HG03280 (cell line): ENCODE measurements at regions not wholly inside any gene's neighbourhood (a gene's known extent, or its start where the extent isn't known, plus 50 kb on each side); places are given as distances from the start of the nearest gene placed in this dataset.

Experiments
- ATAC-seq: cut with Tn5 transposase; IDR thresholded peaks from one replicate; pipeline ENCODE4 v1.9.1; 2021; ENCODE audit warnings: mild to moderate bottlenecking, moderate library complexity; ENCODE audit not compliant: unreplicated experiment

DNA sequence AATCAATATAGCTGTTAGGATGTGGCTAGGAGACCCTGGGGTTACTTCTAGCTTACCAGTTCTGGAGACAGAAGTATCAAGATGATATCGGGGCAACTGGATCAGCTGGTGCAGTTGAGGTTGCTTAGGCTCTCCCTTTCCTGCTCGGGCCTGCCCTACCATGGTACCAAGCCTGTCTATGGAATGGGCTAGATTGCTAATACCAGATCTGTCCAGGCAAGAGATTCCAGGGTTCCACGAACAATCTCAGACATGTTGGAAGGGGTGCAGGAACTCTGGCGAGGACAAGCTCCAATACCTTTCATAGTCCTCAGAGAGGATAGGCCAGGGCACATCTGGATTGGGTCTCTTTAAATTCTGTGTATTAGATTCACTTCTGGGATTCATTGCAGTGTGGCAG is 53.8 kb downstream of the ADM start:
- ATAC-seq = no peak

DNA sequence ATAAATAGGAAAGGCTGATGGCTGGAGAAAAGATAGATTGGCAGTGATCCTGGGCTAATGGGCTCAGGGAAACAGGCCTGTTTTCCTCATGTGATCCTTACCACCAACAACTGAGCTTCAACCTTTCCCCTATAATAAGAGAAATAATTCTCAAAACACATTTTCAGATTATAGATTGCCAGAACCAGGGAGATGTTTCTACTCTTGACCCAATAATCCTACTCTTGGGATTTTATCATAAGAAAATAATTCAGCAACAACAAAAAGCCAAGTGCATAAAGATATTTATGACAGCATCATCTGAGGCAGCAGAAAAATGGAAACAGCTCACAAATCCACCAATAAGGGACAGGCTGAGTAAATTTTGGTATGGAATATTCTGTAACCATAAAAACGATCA is 54.3 kb downstream of the ADM start:
- no peak for ATAC-seq

DNA sequence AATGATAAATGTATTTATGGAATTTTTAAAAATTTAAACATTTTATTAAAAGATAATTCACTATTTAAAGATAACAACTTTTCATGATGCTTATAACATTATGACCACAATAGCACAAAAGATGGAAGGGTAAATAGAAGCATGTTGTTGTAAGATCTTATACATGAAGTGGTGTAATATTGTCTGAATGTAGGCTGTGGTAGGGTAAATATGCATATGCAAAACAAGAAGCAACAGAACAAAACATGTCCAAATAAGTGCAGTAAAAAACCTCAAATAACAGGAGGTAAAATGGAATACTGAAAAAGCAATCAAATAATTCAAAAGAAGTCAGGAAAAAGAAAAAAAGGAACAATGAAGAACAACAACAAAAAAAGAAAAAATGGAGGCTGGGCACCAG is 56.0 kb downstream of the ADM start:
- ATAC-seq = no peak

DNA sequence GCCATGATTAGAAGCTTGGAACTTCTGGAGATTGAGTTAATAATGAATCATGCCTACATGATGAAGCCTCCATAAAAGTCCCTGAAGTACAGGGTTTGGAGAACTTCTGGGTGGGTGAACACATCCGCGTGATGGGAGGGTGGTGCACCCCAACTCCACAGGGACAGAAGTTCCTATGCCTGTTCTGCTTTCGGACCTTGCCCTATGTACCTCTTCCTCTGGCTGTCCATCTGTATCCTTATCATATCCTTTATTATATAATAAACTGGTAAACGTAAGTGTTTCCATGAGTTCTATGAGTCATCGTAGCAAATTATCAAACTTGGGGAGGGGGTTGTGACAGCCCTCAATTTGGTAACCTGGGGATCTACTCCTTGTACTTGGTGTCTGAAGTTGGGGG is 60.2 kb downstream of the ADM start:
- no peak for ATAC-seq

DNA sequence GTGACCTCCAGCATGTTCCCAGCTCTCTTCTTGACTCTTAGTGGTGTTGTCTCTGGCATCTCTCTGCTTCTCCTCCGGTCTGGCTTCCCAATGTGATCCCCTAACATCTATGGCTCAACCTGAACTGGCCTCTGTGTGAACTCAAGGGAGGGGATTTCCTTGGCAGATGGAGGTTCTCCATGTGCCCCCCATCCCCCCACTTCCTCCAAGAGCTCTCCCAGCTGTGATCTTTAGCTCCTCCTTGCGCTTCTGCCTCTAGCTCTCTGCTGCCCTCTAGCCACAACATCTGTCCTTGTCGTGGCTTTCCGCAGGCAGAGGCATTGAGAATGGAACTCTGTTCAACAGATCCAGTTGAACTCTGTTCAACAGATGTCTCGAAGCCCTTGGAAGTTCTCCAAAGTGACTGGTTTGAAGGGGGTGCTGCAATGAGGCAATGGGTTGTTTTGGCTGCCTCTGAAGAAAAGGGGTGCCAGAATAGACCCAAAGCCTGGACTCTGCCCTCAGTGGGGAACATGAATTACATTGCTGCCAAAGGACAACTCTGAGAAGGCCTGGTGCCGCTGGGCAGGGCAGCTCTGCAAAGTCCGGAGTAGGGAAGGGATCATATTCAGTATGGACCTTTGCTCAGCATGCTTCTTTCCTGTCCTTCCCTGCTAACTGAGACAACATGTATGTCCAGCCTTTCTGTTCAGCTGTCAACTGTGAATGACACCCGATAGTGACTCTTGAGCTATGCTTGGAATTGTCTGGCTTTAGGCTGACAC is 61.9 kb downstream of the ADM start:
- ATAC-seq = peak; percentile 91

DNA sequence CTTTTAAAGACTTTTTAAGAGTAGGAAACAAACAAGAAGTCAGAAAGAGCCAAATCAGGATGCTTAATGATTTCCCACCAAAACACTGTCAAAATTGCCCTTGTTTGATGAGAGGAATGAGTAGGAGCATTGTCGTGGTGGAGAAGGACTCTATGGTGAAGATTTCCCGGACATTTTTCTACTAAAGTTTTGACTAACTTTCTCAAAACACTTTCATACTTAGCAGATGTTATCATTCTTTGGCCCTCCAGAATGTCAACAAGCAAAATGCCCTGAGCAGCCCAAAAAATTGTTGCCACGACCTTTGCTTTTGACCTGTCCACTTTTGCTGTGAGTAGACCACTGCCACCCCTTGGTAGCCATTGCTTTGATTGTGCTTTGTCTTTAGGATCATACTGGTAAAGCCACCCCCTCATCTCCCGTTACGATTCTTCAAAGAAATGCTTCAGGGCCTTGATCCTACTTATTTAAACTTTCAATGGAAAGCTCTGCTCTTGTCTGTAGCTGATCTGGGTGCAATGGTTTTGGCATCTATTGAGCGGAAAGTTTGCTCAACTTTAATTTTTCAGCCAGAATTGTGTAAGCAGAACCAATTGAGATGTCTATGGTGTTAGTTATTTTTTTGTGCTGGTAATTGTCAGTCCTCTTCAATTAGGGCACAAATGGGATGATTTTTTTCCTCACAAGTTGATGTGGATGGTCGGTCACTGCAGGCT is 67.2 kb downstream of the ADM start:
- no peak for ATAC-seq

DNA sequence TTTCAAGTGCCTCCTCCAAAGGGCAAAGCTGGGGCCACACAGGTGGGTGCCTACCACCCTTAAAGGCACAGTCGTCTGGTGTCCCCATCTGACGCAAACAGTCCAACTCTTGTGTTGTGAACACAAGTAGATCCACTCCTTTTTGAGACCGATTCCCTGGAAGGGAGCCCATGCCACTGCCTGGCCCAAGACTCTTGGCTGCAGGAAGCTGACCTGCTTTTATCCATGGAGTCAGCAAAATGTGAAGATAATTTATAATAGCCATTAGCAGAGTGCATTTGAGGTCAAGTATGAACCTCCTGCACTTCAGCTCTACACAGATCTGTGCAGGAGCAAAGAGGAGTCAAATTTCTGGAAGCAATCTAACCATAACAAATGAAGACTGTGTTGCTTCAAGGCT is 68.5 kb downstream of the ADM start:
- ATAC-seq = no peak

DNA sequence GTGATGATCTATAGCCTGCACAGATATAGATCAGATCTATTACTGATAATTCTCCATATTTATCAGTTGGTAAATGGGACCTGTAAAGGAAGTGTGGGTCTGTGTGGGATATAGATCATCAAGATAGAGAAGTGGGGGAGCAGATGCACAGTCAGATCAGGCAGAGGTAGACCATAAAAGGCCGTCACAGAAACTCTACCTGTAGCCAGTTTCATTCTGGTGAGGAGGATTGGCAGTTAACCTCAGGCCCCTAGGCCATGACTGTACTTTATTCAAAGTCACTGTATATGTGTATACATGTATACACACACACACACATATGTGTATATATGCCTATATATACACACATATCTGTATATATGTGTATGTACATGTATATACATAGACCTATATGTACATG is 69.1 kb downstream of the ADM start:
- no peak for ATAC-seq

DNA sequence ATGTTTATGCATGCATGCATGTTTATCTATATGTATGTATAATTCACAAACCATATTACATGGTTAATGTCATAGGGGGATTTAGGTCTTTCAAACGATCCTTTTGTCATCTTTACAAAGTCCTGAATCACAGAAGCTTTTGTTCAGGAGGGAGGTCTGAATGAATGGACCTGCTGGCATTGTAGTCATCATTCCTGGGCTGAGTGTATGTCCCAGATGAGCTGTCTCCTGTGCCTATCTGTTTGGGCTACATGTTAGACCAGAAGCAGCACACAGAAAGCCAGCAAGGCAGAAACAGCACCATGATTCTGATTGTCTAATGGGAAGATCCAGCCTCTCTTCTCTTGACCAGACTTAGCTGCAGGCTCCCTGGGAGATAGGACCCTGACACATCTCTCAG is 69.5 kb downstream of the ADM start:
- ATAC-seq = no peak

DNA sequence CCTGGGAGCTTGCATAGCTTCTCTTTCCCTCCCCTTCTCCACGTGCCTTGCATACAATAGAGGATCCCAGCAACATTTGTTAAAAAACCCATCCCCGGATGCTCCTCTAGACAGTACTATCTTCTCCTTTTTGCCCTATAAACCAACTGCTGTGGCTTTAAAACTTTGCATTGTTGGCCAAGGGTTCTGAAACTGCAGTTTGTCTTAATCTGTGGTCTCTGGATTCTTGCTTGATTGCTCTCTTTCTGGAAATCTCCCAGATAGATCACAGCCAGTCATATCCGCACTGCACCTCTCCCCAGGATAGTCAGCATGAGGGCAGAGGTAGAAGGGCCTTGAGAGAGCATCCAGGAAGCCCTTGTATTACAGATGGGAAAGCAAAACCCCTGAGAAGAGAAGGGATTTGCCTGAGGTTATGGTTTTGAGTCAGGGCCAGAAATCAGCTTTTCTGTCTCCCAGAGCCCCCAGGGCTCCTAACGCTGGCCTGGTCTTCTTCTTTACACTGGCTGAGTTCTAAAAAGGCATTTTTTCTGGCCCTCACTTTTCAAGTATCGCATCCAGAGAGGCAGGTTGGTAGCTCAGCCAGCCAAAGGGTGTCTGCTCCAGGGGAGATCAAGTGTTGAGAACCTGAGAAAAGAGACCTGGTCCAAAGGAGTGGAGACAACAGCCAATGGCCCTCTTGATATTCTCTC is 70.6 kb downstream of the ADM start:
- ATAC-seq = no peak

DNA sequence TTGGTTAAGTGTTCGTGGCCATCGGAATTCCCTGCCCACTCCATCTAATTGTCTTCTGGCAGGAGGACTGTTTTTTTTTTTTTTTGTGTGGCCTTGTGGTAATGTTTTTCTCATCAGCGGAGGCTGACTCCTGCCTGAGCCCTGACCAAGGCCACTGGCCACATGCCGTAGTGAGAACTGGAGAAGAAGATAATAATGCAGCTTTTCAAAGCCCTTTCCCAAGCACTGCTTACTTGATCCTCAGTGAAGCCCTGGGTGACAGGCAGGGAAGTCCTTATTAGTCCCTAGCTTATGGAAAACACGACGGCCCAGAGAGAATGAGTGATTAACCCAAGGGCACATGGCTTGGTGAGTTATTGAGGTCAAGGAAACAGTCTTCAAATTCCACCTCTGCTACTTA is 71.2 kb downstream of the ADM start:
- no peak for ATAC-seq

DNA sequence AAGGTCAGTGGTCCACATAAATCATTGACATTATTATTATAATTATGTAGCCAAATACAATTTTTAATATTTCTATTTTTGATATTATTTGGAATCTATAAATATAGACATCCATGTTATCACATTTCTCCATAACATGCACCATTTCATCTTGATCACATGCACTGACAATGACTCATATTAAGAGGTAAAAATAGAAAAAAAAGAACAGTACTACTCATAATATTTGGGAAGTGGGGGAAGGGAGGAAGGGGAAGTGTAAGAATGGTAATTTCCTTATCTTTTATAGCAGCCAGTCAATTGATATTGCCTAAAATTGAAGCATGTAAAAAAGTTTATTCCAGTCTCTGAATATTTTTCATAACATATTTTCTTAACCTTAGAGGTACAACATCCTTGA is 72.3 kb downstream of the ADM start:
- ATAC-seq = no peak

DNA sequence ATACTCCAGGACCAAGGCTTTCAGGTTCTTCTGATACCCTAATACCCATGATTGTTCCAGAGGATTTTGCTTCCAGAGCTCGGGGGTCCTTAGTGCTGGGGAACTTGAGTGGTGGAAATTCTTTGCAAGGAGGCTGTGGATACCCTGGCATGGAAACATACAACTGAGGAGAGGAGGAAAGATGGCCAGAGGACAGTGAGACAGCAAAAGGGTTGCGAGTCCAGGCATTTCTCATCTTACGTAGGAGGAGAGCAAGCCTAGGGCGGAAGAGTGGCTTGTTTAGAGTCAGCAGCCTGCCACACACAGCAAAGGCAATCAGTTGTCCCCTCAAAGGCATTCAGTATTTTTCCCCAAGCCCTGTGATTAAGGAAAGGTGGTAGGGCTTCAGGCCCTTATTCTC is 73.5 kb downstream of the ADM start:
- ATAC-seq = no peak

DNA sequence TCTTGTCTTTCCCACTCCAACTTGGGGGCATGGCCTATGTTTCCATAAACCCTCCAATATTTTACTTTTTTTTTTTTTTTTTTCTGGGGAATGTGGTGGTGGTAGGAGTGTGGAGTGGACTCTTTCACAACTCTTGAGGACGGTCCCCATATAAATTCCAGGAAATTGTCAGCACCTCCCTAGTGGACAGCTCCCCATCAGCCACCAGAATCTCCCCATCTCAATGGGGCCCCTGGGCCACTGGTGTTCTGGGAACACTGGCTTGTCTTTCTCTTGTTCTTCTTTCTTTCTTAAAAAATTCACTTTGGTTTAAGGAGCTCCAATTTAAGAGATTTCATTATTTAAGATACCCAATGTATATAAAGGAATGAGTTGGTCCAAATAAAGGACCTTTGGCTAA is 74.1 kb downstream of the ADM start:
- ATAC-seq = no peak

DNA sequence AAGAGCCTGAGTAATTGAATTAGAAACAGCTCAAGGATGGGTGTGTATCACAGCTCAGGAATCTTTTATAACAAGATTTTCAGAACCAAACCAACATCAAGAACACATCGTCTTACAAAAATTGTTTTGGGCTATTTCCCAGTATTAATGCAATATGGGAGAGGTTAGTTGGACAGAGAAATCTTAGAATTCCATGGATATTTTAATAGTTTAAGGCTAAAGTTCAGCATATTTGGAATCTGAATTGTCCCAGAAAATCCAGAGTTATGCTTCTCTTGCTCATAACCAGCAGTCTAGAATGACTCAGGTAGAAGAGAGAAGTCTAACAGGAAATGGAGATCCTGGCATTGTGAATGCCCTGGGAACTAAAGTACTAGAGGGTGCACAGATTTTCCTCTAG is 74.6 kb downstream of the ADM start:
- ATAC-seq = no peak

DNA sequence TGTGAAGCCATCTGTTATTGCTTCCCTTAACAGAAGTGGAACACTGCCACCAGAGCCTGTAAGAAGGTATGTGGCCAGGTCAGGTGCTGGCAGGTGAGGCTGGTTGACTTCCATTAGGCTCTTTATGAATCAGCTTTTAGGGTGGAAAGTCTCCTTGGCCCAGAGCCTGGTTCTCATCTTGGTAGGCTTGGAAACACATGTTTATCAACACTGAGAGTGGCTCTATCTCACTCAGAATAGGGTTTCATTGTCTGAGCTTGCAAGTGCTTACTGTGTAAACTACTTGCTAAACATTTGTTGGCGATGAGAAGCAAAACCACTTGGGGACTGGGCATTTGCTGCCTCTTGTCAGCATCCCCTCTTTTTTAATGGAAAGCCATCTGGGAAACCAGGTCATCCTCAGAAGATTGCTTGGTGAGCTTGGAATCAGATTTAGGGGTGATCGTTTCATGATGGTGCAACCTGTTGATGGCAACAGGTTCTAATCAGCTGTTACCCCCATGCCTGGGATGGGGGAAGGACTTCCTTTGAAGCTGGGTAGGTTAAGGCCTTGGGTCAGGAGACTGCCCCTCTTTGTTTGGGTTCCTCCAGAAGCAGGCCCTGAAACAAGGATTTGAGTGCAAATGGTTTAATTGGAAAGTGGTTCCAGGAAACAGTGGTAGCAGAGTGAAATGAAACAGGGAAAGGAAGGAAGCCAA is 75.0 kb upstream of the AMPD3 start:
- no peak for ATAC-seq

DNA sequence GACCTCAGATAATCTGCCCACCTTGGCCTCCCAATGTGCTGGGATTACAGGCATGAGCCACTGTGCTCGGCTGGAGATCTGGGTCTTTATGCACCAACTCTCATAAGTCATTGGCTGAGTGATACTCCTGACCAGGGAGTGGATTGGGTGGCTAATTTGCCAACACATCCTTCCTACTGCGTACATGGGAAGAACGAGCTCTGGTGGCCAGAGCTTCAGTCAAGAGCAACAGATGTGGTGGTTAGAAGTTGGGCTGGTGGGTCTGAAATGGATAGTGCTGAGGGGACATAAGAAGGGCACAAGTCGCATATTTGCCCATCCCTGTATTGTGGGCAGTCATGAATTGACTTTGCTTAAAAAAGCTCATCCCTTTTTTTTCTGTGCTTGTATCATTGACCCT is 74.1 kb upstream of the AMPD3 start:
- no peak for ATAC-seq

DNA sequence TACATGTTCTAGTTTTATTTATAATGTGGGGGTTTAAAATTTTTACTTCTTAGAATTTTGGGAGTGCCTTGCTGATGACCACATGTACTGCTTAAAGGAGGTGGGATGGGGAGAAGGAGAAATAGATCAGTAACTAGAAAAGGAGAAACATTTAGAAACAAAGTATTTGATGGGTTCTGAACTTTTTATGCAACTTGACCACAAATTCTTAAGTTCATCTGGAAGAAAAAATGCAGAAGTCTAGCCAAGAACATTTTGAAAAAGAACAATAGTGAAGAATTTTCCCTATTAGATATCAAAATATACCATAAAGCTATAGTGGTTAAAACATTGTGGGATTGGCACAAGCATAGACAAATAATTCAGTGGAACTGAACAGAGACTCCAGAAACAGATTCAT is 73.3 kb upstream of the AMPD3 start:
- no peak for ATAC-seq

DNA sequence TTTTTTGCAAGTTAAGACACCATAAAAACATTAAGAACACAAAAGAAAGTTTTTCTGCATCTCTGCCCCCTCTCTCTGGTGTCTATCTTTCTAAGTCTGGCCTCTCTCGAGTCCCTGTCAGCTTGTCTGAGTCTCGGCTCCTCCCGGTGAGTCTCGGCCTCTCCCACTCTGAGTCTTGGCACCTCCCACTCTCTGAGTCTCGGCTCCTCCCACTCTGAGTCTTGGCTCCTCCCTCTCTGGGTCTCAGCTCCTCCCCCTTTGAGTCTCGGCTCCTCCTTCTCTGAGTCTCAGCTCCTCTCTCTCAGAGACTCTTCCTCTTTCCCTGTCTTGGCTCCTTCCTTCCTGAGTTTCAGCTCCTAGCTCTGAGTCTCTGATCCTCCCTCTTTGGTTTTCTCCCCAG is 72.5 kb upstream of the AMPD3 start:
- no peak for ATAC-seq

DNA sequence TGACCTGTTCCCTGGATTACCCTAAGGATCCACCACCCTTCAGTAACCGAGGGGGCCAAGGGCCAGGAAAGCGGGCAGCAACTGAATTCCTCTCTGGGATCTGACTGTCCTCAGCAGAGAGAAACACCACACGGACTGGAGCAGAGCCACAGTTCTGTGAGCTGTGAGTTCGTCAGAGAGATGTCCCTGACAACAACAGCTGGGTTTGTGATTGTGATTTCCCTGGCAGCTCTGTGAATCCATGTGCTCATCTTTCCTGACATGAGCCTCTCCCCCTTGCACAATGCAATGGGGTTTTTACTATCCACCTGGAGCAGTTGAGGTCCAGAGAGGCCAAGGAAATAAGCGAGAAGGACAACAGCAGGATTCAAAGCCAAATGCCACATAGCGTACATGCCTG is 69.4 kb upstream of the AMPD3 start:
- no peak for ATAC-seq

DNA sequence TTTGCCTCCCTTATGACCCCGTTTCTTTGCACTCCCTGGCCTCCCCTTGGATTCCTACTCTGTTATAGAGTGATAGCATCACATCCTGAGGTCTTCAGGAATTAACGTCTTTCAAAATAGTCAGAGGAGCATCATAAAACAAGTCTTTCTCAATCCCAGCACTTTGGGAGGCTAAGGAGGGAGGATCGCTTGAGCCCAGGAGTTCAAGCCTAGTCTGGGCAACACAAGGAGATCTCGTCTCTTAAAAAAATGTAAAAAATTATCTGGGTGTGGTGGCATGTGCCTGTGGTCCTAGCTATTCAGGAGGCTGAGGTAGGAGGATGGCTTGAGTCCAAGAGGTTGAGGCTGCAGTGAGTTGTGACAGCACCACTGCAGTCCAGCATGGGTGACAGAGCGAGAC is 68.7 kb upstream of the AMPD3 start:
- ATAC-seq = no peak

DNA sequence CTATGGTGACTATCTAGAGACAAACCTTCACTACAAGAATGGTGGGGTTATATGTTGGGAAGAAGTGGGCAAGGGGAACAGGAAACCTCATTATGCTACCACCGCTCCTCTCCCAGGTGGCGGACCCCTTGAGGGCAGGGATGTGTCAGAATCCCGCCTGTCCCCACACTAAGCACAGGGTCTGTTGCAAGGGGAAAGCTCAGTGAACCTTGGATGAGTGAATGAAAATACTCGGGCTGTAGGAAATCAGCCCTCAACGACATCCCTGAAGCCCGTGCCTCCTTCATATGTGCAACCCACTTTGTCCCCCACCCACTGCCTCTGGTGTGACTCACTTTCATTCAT is 68.2 kb upstream of the AMPD3 start:
- no peak for ATAC-seq
